ENCODE measurements at regions not wholly inside any gene's neighbourhood (a gene's known extent, or its start where the extent isn't known, plus 50 kb on each side); places are given as distances from the start of the nearest gene placed in this dataset.
A peak's percentile ranks its signal among the peaks of the same experiment; 100 is the strongest.

DNA sequence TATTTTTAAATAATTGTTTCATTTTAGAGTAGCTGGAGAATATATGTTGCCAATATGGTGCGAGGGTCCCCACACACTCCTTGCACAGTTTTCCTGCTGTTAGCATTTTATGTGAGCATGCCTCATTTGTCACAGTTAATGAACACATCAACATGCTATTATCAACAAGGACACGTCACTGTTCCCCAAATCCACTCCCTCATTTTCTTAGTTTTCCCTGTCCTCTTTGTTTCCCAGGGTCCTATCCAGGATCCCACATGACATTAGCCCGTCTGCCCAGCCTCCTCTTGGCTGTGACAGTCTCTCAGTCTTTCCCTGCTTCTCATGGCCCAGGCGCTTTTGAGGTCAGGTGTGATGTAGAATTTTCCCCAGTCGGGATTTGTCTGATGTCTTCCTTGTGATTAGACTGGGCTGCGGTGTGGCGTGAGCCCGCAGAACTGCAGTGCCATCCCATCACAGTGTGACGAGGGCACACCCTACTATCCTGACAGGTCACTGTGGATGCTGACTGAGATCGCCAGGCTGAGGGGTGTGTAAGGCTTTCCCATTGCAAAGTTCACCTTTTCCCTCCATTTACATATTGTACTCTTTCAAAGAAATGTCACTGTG is 450.6 kb upstream of the B3GAT1 start:
- Histone ChIP-seq H3K9me3 (ENCODE audit: low read length) (no peaks in the 10 kb centered on the region), H2AFZ (ENCODE audit: low read length) (no peak overlapping the region), H3K79me2 (ENCODE audit: low read length) (no peaks in the 10 kb centered on the region), H3K27ac (ENCODE audit: low read length) (no peak overlapping the region), H3K4me3 (ENCODE audit: low read length) (no peak overlapping the region), H3K9me2 (replicated peaks; ENCODE audit: insufficient read depth, low read length) (no peaks in the 10 kb centered on the region), H3K36me3 (ENCODE audit: insufficient read depth, low read length) (no peaks in the 10 kb centered on the region), H4K20me1 (ENCODE audit: insufficient read depth, low read depth, low read length) (no peaks in the 10 kb centered on the region), H3K4me2 (ENCODE audit: low read depth, low read length, poor library complexity, severe bottlenecking) (no peak overlapping the region), H3K9ac (ENCODE audit: low read length) (no peak overlapping the region), H3K4me1 (ENCODE audit: low read length) (no peaks in the 10 kb centered on the region), H3K27me3 (ENCODE audit: low read length) (no peaks in the 10 kb centered on the region)
- DNase-seq, result no peak

DNA sequence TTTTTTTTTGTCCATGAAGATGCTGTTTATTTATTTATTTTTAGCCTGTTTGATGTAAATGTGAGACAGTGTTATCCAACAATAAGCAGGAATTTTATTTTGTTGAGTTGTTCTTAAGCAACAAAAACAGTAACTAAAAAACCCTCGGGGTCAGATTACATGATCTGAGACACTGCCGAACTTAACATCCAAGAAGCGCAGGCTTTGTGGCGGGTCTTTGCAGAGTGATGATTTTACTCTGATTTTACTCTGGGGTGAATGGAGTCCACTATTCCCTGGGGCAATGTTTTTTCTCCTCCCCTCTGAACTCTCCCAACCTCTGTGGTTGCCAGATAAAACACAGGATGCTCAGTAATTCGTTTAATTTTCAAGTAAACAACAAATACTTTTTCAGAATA is 450.1 kb upstream of the B3GAT1 start:
- H3K4me3 ChIP-seq (ENCODE audit: low read length), result no peak overlapping the region
- no peak overlapping the region for H3K9ac ChIP-seq (ENCODE audit: low read length)
- H4K20me1 ChIP-seq (ENCODE audit: insufficient read depth, low read depth, low read length), result no peaks in the 10 kb centered on the region
- no peak overlapping the region for H2AFZ ChIP-seq (ENCODE audit: low read length)
- no peaks in the 10 kb centered on the region for H3K79me2 ChIP-seq (ENCODE audit: low read length)
- H3K27ac ChIP-seq (ENCODE audit: low read length), result no peak overlapping the region
- H3K36me3 ChIP-seq (ENCODE audit: insufficient read depth, low read length), result no peaks in the 10 kb centered on the region
- no peak for DNase-seq
- H3K4me1 ChIP-seq (ENCODE audit: low read length), result no peaks in the 10 kb centered on the region
- H3K4me2 ChIP-seq (ENCODE audit: low read depth, low read length, poor library complexity, severe bottlenecking), result no peak overlapping the region
- H3K9me3 ChIP-seq (ENCODE audit: low read length), result no peaks in the 10 kb centered on the region
- H3K27me3 ChIP-seq (ENCODE audit: low read length), result no peaks in the 10 kb centered on the region
- no peaks in the 10 kb centered on the region for H3K9me2 ChIP-seq (replicated peaks; ENCODE audit: insufficient read depth, low read length)

DNA sequence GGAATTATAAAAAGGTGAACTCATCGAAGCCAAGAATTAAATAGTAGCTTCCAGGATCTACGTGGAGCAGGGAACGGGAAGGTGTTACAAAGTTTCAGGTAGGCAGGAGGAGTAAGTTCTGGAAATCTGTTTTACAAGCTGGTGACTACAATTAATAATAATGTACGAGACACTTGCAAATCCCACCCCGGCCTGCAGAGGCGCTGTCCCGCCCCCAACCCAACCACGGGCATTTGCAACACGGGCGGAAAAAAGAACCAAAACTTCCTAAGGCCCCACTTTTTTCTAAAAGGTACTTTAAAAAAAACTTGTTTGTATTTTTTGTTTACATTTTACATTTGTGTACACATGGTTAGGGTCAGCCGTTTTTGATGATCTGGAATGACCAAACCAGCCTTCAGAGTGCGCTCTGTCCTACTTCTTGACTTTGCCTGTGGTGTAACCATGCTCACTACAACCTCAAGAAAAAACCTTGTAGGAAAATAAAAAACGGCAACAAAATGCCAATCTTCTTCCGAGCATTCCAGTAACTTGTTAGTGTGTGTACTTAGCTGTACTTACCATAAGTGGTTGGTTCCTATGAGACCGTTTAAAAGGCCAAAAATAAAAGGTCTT is 449.6 kb upstream of the B3GAT1 start:
- Histone ChIP-seq H3K9ac (ENCODE audit: low read length) (no peak overlapping the region), H3K4me1 (ENCODE audit: low read length) (no peaks in the 10 kb centered on the region), H3K36me3 (ENCODE audit: insufficient read depth, low read length) (no peaks in the 10 kb centered on the region), H2AFZ (ENCODE audit: low read length) (no peak overlapping the region), H3K4me3 (ENCODE audit: low read length) (no peak overlapping the region), H3K27me3 (ENCODE audit: low read length) (no peaks in the 10 kb centered on the region), H3K9me2 (replicated peaks; ENCODE audit: insufficient read depth, low read length) (no peaks in the 10 kb centered on the region), H3K79me2 (ENCODE audit: low read length) (no peaks in the 10 kb centered on the region), H3K4me2 (ENCODE audit: low read depth, low read length, poor library complexity, severe bottlenecking) (no peak overlapping the region), H3K27ac (ENCODE audit: low read length) (no peak overlapping the region), H4K20me1 (ENCODE audit: insufficient read depth, low read depth, low read length) (no peaks in the 10 kb centered on the region), H3K9me3 (ENCODE audit: low read length) (no peaks in the 10 kb centered on the region)
- DNase-seq, result peak; percentile 51

DNA sequence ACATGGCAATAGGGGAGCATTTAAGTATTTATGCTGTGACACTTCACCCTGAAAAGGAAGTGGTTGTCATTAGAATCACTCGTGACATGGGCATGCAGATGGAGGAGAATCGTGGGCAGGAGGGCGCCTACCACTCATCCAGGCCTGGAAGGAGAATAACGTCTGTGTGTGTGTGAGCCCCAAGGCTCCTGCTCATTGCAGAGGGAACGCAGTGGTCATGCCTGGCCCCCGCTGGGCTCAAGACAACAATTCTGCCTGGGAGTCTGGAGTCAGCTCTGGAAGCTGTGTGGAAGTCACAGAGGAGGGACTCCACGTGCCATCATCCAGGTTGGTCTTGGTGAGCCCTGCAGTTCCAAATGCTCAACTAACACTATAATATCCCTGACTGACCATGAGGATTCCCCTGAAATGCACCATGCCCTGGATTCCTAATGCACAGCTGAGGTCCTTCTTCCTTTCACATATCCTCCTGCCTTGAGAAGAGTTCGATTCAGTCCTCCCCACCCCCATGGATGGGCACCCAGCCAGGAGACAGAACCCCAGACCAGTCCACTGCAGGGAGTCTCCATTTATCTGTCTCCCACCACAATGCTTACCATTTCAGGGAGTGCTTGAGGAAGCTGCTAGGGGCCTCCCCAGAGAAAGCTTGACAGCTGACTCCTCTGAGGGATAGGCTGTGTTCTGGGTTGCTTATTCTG is 446.9 kb upstream of the B3GAT1 start:
- Histone ChIP-seq H4K20me1 (ENCODE audit: insufficient read depth, low read depth, low read length) (no peaks in the 10 kb centered on the region), H3K9ac (ENCODE audit: low read length) (no peak overlapping the region), H3K9me2 (replicated peaks; ENCODE audit: insufficient read depth, low read length) (no peaks in the 10 kb centered on the region), H3K36me3 (ENCODE audit: insufficient read depth, low read length) (no peaks in the 10 kb centered on the region), H3K27ac (ENCODE audit: low read length) (no peak overlapping the region), H2AFZ (ENCODE audit: low read length) (no peak overlapping the region), H3K4me3 (ENCODE audit: low read length) (no peak overlapping the region), H3K4me2 (ENCODE audit: low read depth, low read length, poor library complexity, severe bottlenecking) (no peak overlapping the region), H3K9me3 (ENCODE audit: low read length) (no peaks in the 10 kb centered on the region), H3K4me1 (ENCODE audit: low read length) (no peaks in the 10 kb centered on the region), H3K27me3 (ENCODE audit: low read length) (no peaks in the 10 kb centered on the region), H3K79me2 (ENCODE audit: low read length) (no peaks in the 10 kb centered on the region)
- DNase-seq, result peak; percentile 25

DNA sequence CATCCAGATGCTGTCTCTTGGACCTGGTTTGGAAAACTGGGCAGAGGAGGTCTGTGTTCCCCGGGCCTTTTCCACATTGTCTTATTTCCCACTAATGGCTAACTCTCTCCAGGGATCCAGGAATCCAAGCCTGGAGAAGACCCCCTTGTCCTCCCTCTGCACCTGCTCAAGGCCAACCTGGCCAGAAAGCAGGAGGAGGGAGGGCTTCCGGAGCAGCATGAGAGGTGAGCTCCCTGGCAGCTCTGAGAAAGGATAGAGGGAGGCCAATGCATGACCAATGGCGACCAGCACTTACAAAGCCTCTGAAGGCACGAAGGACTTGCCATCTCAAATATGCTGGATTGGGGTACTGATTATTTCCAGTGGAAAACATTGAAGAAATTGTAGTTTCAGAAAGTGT is 445.0 kb upstream of the B3GAT1 start:
- Histone ChIP-seq H3K36me3 (ENCODE audit: insufficient read depth, low read length) (no peaks in the 10 kb centered on the region), H3K9ac (ENCODE audit: low read length) (no peak overlapping the region), H2AFZ (ENCODE audit: low read length) (no peak overlapping the region), H3K9me2 (replicated peaks; ENCODE audit: insufficient read depth, low read length) (no peaks in the 10 kb centered on the region), H3K9me3 (ENCODE audit: low read length) (no peaks in the 10 kb centered on the region), H3K79me2 (ENCODE audit: low read length) (no peaks in the 10 kb centered on the region), H4K20me1 (ENCODE audit: insufficient read depth, low read depth, low read length) (no peaks in the 10 kb centered on the region), H3K27me3 (ENCODE audit: low read length) (no peaks in the 10 kb centered on the region), H3K4me1 (ENCODE audit: low read length) (no peaks in the 10 kb centered on the region), H3K27ac (ENCODE audit: low read length) (no peak overlapping the region), H3K4me3 (ENCODE audit: low read length) (no peak overlapping the region), H3K4me2 (ENCODE audit: low read depth, low read length, poor library complexity, severe bottlenecking) (no peak overlapping the region)
- DNase-seq, result no peak

DNA sequence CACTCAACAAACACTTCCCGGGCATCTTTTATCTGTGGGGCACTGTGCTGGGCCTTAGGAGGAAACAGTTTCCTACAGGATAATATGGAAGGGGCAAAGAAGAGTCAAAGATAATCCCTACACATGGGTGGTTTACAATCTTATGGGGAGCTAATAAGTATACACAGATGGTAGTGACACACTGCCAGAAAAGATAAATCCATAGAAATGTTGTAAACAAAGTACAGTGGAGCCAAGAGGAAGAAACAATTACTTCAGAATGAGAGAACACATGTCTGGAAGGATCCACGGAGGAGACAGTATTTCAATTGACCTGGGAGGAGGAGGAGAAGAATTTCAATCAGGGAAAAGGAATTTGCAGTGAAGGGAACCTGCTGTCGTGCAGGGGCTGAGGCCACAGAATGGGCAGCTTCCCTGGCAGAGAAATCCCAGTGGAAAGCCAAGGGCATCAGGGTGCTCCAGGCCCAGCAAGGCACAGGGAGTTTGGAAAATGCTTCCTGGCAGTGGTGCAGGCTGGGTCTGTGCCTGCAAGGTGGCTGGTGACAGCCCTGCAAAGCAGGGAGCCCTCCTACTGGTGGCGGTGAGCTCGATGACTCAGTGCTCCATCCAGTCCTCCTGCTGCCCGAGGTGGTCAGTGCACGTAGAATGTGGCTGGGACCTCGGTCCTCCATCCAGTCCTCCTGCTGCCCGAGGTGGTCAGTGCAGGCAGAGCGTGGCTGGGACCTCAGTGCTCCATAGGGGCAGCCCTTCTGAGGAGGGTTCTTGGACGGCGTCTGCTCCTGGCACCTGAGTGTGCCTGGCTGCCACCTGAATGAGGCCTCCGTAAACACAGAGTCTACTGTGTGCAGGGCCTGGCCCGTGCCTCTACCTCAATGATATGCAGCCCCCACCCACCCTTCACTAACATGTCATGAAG is 444.3 kb upstream of the B3GAT1 start:
- Histone ChIP-seq H3K9me2 (replicated peaks; ENCODE audit: insufficient read depth, low read length) (no peaks in the 10 kb centered on the region), H2AFZ (ENCODE audit: low read length) (no peak overlapping the region), H3K4me3 (ENCODE audit: low read length) (no peak overlapping the region), H3K9me3 (ENCODE audit: low read length) (no peaks in the 10 kb centered on the region), H3K27ac (ENCODE audit: low read length) (no peak overlapping the region), H3K27me3 (ENCODE audit: low read length) (no peaks in the 10 kb centered on the region), H3K4me2 (ENCODE audit: low read depth, low read length, poor library complexity, severe bottlenecking) (no peak overlapping the region), H3K9ac (ENCODE audit: low read length) (no peak overlapping the region), H3K4me1 (ENCODE audit: low read length) (peaks cover under 1% of the 10 kb centered on the region), H4K20me1 (ENCODE audit: insufficient read depth, low read depth, low read length) (no peaks in the 10 kb centered on the region), H3K79me2 (ENCODE audit: low read length) (no peaks in the 10 kb centered on the region), H3K36me3 (ENCODE audit: insufficient read depth, low read length) (no peaks in the 10 kb centered on the region)
- DNase-seq, result no peak

DNA sequence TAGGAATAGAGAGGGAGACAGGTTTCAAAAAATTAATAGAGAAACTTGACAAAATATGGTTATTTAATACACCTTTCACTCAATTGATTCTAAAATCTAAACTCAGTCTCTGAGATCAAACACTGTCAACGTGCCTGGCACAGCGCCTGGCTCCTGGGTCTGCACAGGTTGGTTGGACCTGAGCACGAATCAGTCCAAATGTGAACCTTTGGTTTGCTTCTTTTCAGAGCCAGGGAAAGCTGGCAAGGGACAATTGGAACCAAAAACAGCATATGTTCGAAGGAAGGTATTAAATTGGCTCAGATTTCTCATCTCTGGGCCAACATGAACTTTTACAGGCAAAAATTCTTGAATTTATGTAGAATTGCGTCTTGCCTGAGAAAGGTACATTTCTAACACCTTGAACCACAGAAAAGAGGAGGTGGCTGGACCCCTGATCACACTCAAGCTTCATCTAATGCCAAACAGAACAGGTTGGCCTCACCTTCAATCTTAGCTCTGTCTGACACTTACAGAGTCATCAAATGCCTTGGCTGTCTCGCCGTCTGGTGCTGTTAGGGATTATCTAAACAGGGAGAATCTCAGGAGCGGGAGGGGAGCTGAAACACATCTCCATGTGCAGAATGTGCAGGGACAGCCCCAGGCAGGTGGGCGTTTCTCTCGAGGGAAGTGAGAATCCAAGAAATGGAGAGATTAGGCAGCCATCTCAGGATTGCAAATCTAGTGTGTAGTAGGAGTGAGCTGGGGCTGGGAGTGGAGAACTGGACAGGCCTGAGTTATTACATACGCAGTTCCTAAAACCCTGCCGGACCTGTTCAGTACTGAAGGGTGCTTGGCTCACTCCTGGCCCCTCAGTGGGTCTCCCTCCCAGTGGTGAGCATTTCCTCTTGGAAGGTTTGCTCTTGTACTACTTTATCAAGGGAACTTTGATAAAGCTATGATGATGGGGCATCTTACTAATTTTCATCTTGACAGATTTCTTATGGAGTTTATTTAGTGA is 442.2 kb upstream of the B3GAT1 start:
- DNase-seq, result no peak
- H3K79me2 ChIP-seq (ENCODE audit: low read length), result no peaks in the 10 kb centered on the region
- no peaks in the 10 kb centered on the region for H4K20me1 ChIP-seq (ENCODE audit: insufficient read depth, low read depth, low read length)
- no peak overlapping the region for H3K9ac ChIP-seq (ENCODE audit: low read length)
- H3K36me3 ChIP-seq (ENCODE audit: insufficient read depth, low read length), result no peaks in the 10 kb centered on the region
- H3K4me3 ChIP-seq (ENCODE audit: low read length), result no peak overlapping the region
- H3K27me3 ChIP-seq (ENCODE audit: low read length), result no peaks in the 10 kb centered on the region
- peaks cover 15% of the 10 kb centered on the region for H3K4me1 ChIP-seq (ENCODE audit: low read length)
- H3K9me2 ChIP-seq (replicated peaks; ENCODE audit: insufficient read depth, low read length), result no peaks in the 10 kb centered on the region
- H2AFZ ChIP-seq (ENCODE audit: low read length), result no peak overlapping the region
- H3K9me3 ChIP-seq (ENCODE audit: low read length), result no peaks in the 10 kb centered on the region
- no peak overlapping the region for H3K27ac ChIP-seq (ENCODE audit: low read length)
- no peak overlapping the region for H3K4me2 ChIP-seq (ENCODE audit: low read depth, low read length, poor library complexity, severe bottlenecking)

All from Karpas-422 (cell line).